ENCODE measurements at regions not wholly inside any gene's neighbourhood (a gene's known extent, or its start where the extent isn't known, plus 50 kb on each side); places are given as distances from the start of the nearest gene placed in this dataset.
"Not testable (repeated sequence)": the region's sequence is repeated elsewhere in the genome, so short reads cannot be mapped to it uniquely, and the experiment has no call there.

GRCh38 chr4:187125062-187125461 lies 401.4 kb upstream of the FAT1 start:
- DNase-seq (ENCODE audit: low read depth) = no peak

- peak; percentile 61 for DNase-seq (ENCODE audit: low read depth)
Measured at GRCh38 chr4:187127456-187127855, 403.8 kb upstream of the FAT1 start.

- peak; percentile 97 for DNase-seq (ENCODE audit: low read depth)
Measured at GRCh38 chr4:187128222-187128621, 404.6 kb upstream of the FAT1 start.

- DNase-seq (ENCODE audit: low read depth) = peak; percentile 95
Measured at GRCh38 chr4:187128976-187129375, 405.3 kb upstream of the FAT1 start.

GRCh38 chr4:187131826-187132225 lies 408.2 kb upstream of the FAT1 start:
- not testable (repeated sequence) for DNase-seq (ENCODE audit: low read depth)

GRCh38 chr4:187135878-187136277 lies 412.2 kb upstream of the FAT1 start:
- DNase-seq (ENCODE audit: low read depth) = no peak

- no peak for DNase-seq (ENCODE audit: low read depth)
Measured at GRCh38 chr4:187139141-187139540, 415.5 kb upstream of the FAT1 start.

GRCh38 chr4:187141101-187141500 lies 417.4 kb upstream of the FAT1 start:
- DNase-seq (ENCODE audit: low read depth) = peak; percentile 44

GRCh38 chr4:187149229-187149945 lies 425.7 kb upstream of the FAT1 start:
- DNase-seq (ENCODE audit: low read depth) = no peak

- DNase-seq (ENCODE audit: low read depth) = no peak
Measured at GRCh38 chr4:187157380-187157958, 433.8 kb upstream of the FAT1 start.

GRCh38 chr4:187158003-187158402 lies 434.3 kb upstream of the FAT1 start:
- no peak for DNase-seq (ENCODE audit: low read depth)

- no peak for DNase-seq (ENCODE audit: low read depth)
Measured at GRCh38 chr4:187160486-187160885, 436.8 kb upstream of the FAT1 start.

- no peak for DNase-seq (ENCODE audit: low read depth)
Measured at GRCh38 chr4:187166886-187167512, 443.3 kb upstream of the FAT1 start.

GRCh38 chr4:187171706-187172339 lies 448.2 kb upstream of the FAT1 start:
- no peak for DNase-seq (ENCODE audit: low read depth)

GRCh38 chr4:187172340-187172761 lies 448.7 kb upstream of the FAT1 start:
- no peak for DNase-seq (ENCODE audit: low read depth)

GRCh38 chr4:187174749-187175148 lies 451.1 kb upstream of the FAT1 start:
- DNase-seq (ENCODE audit: low read depth) = no peak

- DNase-seq (ENCODE audit: low read depth) = no peak
Measured at GRCh38 chr4:187175197-187175596, 451.5 kb upstream of the FAT1 start.

- DNase-seq (ENCODE audit: low read depth) = no peak
Measured at GRCh38 chr4:187176261-187176910, 452.7 kb upstream of the FAT1 start.

- no peak for DNase-seq (ENCODE audit: low read depth)
Measured at GRCh38 chr4:187178084-187178483, 454.4 kb upstream of the FAT1 start.

GRCh38 chr4:187178587-187178986 lies 454.9 kb upstream of the FAT1 start:
- no peak for DNase-seq (ENCODE audit: low read depth)

- no peak for DNase-seq (ENCODE audit: low read depth)
Measured at GRCh38 chr4:187179086-187180058, 455.7 kb upstream of the FAT1 start.
